Progenitor cell of endocrine pancreas (in vitro differentiated cells): ENCODE measurements at regions not wholly inside any gene's neighbourhood (a gene's known extent, or its start where the extent isn't known, plus 50 kb on each side); places are given as distances from the start of the nearest gene placed in this dataset.

Source experiments
- DNase-seq: peaks from one replicate; pipeline ENCODE4 v3.0.0; 2021; ENCODE audit warnings: low spot score; ENCODE audit not compliant: unreplicated experiment
- H3K27ac Mint-ChIP-seq: 2 replicates; pipeline ENCODE4 v1.8.0; 2021; ENCODE audit warnings: mild to moderate bottlenecking, moderate library complexity, mixed read lengths
- H3K27me3 Mint-ChIP-seq: 2 replicates; pipeline ENCODE4 v1.8.0; 2021; ENCODE audit warnings: mixed read lengths
- H3K36me3 Mint-ChIP-seq: 2 replicates; pipeline ENCODE4 v1.8.0; 2022; ENCODE audit warnings: mixed read lengths; ENCODE audit not compliant: insufficient read depth
- H3K4me1 Mint-ChIP-seq: 2 replicates; pipeline ENCODE4 v1.8.0; 2021; ENCODE audit warnings: low read depth, mixed read lengths
- H3K4me3 Mint-ChIP-seq: 2 replicates; pipeline ENCODE4 v1.8.0; 2021; ENCODE audit warnings: low read depth, mild to moderate bottlenecking, moderate library complexity, mixed read lengths
- H3K9me3 Mint-ChIP-seq: 2 replicates; pipeline ENCODE4 v1.8.0; 2021; ENCODE audit warnings: low read depth, mixed read lengths
- TF ChIP-seq, protein P1 (sequence below): fragments of 200-600 bp; sonication (generic); IDR thresholded peaks from one replicate; pipeline ENCODE4 v1.5.0; 2021; ENCODE audit warnings: antibody characterized with exemption, mild to moderate bottlenecking; ENCODE audit not compliant: unreplicated experiment

DNA sequence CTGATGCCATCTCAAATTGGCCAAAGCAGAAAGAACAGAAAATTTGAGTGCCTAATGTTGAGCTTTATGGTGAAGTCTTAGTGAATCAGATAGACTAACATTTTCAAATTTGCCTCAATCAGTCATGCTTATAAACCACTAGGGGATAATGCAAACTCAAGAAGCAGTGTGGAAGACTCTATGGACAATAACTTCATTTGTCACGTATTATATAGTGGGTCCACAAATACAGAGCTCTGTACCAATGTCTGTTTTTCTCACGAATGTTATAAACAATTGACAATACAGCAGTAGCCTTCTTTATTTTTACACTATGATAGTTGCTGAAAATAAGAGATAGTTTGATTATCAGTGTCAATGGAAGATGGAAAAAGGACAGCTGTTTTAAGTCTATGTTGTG is 190.8 kb upstream of the SLC8A1 start:
- peaks cover 2% of the 10 kb centered on the region for H3K4me1 Mint-ChIP-seq
- no peak overlapping the region for H3K27ac Mint-ChIP-seq
- no peaks in the 10 kb centered on the region for H3K36me3 Mint-ChIP-seq
- H3K9me3 Mint-ChIP-seq: no peaks in the 10 kb centered on the region
- H3K4me3 Mint-ChIP-seq: no peak overlapping the region
- TF ChIP-seq, protein P1, sequence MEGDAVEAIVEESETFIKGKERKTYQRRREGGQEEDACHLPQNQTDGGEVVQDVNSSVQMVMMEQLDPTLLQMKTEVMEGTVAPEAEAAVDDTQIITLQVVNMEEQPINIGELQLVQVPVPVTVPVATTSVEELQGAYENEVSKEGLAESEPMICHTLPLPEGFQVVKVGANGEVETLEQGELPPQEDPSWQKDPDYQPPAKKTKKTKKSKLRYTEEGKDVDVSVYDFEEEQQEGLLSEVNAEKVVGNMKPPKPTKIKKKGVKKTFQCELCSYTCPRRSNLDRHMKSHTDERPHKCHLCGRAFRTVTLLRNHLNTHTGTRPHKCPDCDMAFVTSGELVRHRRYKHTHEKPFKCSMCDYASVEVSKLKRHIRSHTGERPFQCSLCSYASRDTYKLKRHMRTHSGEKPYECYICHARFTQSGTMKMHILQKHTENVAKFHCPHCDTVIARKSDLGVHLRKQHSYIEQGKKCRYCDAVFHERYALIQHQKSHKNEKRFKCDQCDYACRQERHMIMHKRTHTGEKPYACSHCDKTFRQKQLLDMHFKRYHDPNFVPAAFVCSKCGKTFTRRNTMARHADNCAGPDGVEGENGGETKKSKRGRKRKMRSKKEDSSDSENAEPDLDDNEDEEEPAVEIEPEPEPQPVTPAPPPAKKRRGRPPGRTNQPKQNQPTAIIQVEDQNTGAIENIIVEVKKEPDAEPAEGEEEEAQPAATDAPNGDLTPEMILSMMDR: no peak
- H3K27me3 Mint-ChIP-seq: peaks cover 17% of the 10 kb centered on the region
- no peak for DNase-seq

DNA sequence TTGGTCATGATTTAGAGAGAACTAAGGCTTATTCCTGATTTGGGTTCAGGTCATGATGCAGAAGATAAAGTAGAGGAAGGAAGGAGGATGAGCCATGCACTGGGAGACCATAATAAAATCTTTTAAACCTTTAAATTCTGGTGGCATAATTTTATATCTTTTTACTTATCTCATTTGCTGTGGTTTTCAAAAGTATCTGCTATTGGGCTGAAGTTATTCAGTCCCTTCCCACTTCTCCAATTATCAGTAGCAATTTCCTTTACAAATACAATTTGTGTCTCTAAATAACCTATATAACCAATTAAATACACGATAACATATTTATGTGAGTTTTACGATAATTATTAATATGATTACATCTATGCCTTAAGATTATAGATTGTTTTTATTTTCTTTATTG is 194.8 kb upstream of the SLC8A1 start:
- H3K36me3 Mint-ChIP-seq: no peaks in the 10 kb centered on the region
- DNase-seq: no peak
- TF ChIP-seq, protein P1: no peak
- H3K4me3 Mint-ChIP-seq: no peak overlapping the region
- H3K4me1 Mint-ChIP-seq: peaks cover 9% of the 10 kb centered on the region
- no peak overlapping the region for H3K27ac Mint-ChIP-seq
- H3K9me3 Mint-ChIP-seq: no peaks in the 10 kb centered on the region
- H3K27me3 Mint-ChIP-seq: peaks cover 24% of the 10 kb centered on the region

DNA sequence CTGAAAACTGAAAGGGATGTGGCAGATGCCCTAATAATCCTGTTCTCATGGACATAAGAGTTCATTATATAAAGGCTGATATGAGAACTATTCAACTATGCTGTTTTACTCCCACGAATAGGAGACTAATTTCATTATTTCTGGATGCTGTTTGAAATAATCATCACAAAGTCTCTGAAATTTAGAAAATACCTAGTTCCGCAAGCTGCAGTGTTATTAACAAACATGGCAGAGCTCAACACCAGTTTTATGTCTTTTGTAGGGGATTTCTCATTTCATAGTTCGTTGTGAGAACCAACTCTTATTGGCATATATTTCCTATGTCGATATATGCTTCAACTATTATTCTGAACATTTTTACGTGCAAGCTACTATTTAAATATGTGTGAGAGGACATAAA is 200.3 kb upstream of the SLC8A1 start:
- H3K9me3 Mint-ChIP-seq: no peaks in the 10 kb centered on the region
- no peak overlapping the region for H3K4me3 Mint-ChIP-seq
- peaks cover 11% of the 10 kb centered on the region for H3K27me3 Mint-ChIP-seq
- peaks cover 9% of the 10 kb centered on the region for H3K4me1 Mint-ChIP-seq
- H3K36me3 Mint-ChIP-seq: no peaks in the 10 kb centered on the region
- no peak overlapping the region for H3K27ac Mint-ChIP-seq
- TF ChIP-seq, protein P1: no peak
- no peak for DNase-seq

DNA sequence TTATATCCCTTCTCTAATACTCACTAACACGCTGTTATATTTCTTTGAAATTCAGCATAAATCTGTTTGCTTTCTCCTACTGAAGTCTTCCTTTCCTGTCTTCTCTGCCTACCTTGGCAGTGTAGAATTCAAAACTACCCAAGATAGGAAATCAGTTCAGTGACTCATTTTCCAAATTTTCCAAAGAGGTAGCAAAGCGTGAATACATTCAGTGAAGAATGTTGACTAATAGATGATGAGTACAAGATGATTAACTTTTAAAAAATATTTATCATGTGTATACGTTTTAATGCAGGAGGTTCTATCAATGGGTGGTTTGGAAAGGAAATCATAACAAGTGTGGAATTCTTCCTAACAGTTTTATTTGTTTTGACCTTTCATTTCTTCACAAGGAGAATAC is 201.9 kb upstream of the SLC8A1 start:
- no peaks in the 10 kb centered on the region for H3K9me3 Mint-ChIP-seq
- TF ChIP-seq, protein P1: no peak
- H3K27me3 Mint-ChIP-seq: peaks cover 5% of the 10 kb centered on the region
- peaks cover 2% of the 10 kb centered on the region for H3K4me1 Mint-ChIP-seq
- H3K36me3 Mint-ChIP-seq: no peaks in the 10 kb centered on the region
- H3K4me3 Mint-ChIP-seq: no peak overlapping the region
- no peak overlapping the region for H3K27ac Mint-ChIP-seq
- no peak for DNase-seq

DNA sequence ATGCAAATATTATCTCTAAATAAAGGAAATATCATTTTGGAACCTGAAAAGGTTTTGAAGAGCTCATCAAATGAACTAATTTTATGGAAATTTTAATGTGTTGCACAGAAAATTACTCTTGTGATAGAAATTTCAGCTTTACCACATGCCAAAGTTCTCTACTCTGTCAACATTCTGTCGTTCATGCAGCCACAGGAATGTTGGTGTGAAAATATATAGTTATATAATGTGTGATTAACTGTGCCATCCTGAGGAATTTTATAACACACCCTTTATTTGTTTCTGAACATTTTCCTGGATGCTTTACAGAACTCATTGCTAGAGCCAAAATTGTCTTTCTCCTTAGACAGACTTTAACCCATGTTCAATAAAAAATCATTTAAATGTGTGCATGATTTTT is 202.5 kb upstream of the SLC8A1 start:
- Mint-ChIP-seq H3K4me3 (no peak overlapping the region), H3K9me3 (no peaks in the 10 kb centered on the region), H3K36me3 (no peaks in the 10 kb centered on the region), H3K27me3 (peaks cover 2% of the 10 kb centered on the region), H3K27ac (no peak overlapping the region), H3K4me1 (no peaks in the 10 kb centered on the region)
- no peak for DNase-seq
- TF ChIP-seq, protein P1: no peak

DNA sequence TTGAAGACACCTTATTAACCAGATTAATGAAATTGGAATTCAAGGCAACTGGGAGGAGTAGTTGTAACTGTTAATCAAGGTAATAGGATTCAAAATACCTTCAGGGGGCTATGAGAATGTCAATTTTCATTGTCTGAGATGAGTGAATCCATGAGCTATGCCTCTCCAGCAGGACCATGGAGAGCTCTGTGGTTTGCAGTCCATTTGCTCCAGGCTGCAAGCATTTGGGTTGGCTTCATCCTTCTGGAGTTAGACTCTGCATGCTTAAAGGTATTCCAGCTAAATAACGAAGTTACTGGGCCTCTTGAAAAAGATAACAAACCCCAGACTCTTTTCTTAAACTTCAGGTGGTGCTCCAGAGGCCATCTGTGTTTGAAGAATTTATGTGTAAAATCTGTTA is 207.1 kb upstream of the SLC8A1 start:
- Mint-ChIP-seq H3K27me3 (no peaks in the 10 kb centered on the region), H3K4me1 (no peaks in the 10 kb centered on the region), H3K4me3 (no peak overlapping the region), H3K9me3 (no peaks in the 10 kb centered on the region), H3K27ac (no peak overlapping the region), H3K36me3 (no peaks in the 10 kb centered on the region)
- TF ChIP-seq, protein P1: no peak
- DNase-seq: peak; percentile 20
